GM18909 (cell line): ENCODE measurements at regions not wholly inside any gene's neighbourhood (a gene's known extent, or its start where the extent isn't known, plus 50 kb on each side); places are given as distances from the start of the nearest gene placed in this dataset.
"Not testable (repeated sequence)": the region's sequence is repeated elsewhere in the genome, so short reads cannot be mapped to it uniquely, and the experiment has no call there.

Experiments
- ATAC-seq: cut with Tn5 transposase; IDR thresholded peaks from one replicate; pipeline ENCODE4 v1.9.1; 2021; ENCODE audit warnings: mild to moderate bottlenecking; ENCODE audit not compliant: unreplicated experiment, poor library complexity

- ATAC-seq, result no peak
These were observed 376.3 kb downstream of the IPMK start for GRCh38 chr10:57891201-57892006.

DNA sequence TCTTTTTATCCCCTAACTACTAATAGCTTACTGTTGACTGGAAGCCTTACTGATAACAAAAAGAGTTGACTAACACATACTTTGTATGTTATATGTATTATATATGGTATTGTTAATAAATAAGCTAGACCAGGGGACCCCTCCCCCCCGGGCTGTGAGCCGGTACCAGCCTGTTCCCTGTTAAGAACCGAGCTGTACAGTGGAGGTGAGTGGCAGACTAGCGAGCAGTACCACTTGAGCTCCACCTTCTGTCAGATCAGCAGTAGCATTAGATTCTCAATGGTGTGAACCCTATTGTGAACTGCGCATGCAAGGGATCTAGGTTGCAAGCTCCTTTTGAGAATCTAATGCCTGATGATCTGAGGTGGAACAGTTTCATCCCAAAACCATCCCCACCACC lies 377.0 kb downstream of the IPMK start:
- no peak for ATAC-seq

DNA sequence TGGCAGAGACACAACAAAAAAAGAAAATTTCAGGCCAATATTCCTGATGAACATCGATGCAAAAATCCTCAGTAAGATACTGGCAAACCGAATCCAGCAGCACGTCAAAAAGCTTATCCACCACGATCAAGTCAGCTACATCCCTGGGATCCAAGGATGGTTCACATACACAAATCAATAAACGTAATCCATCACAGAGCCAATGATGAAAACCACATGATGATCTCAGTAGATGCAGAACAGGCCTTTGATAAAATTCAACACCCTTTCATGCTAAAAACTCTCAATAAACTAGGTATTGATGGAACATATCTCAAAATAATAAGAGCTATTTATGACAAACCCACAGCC lies 382.1 kb downstream of the IPMK start:
- not testable (repeated sequence) for ATAC-seq

GRCh38 chr10:57884965-57885617 lies 382.6 kb downstream of the IPMK start:
- ATAC-seq, result no peak

- ATAC-seq, result no peak
These were observed 383.3 kb downstream of the IPMK start for GRCh38 chr10:57884407-57884806.

- ATAC-seq, result no peak
These were observed 387.1 kb downstream of the IPMK start for GRCh38 chr10:57880446-57881227.

DNA sequence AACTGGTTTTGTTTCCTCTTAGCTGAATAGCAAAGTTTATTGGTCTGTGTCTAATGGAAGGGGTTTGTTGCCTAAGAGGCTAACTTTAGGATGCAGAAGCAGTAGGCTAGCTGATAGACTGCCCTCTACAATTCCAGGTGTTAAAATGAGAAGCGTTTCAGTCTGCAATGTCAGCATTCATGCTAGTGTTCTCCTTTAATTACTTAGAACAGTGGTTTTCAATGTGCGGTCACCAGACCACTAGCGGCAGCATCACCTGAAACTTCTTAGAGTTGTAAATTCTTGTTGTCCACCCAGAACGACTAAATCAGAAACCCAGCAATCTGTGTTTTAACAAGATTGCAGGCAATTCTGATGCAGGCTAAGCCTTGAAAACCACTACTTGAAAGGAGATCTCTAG lies 392.9 kb downstream of the IPMK start:
- no peak for ATAC-seq

DNA sequence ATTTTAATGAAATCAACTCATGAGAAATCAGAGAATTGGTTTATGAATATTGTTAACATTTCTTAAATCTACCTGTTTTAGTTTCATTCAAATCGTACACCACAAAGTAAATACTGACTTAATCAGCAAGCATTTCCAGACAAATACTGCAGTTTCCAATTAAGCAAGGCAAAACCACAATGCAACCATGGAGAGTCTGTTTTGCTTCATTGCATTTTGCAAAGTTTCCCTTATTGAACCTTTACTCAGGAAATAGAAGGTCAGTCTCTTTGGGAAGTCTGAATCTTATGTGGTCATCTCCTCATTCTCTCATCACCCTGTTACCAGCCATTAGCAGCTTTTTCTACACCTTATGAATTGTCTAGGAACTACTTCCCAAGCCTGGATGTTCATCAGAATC lies 400.5 kb downstream of the IPMK start:
- no peak for ATAC-seq

DNA sequence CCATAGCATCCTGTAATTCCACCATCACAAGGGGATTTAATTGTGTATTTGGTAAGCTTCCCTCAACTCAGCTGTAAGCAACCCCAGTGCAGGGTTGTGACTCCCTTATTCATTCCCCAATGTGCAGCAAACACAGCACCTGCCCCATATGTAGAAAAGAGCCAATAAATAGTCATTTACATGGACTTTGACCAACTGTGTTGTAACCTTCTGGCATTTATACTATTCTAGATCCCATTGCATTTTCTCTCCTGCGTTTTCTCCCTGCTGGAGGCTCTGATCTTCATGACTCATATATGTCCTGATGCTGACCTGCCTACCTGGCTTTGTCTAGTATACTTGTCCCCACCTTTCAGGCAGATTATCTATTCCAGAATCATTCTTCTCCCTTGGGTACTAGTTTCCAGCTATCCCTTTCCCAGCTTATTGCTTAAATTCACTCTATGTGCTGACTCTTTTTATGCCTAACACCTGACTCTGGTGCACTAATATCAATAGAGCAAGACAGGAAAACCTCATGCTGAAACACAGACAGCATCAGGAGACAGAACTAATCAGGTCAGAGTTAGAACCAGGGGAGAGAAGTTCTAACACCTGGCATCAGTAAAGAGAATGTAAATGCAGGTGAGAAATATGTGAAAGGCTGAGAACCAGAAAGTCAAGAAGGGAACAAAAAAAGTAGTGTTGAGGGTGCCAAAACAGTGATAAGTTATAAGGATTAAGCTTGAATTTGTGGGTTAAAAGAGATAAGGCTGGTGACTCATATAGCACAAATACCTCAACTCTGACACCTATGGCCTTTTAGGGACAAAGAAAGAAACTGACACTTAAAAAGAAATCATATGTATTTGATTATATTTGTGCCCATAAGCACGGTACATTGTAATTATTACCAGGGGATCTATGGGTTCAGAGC lies 402.7 kb downstream of the IPMK start:
- no peak for ATAC-seq

DNA sequence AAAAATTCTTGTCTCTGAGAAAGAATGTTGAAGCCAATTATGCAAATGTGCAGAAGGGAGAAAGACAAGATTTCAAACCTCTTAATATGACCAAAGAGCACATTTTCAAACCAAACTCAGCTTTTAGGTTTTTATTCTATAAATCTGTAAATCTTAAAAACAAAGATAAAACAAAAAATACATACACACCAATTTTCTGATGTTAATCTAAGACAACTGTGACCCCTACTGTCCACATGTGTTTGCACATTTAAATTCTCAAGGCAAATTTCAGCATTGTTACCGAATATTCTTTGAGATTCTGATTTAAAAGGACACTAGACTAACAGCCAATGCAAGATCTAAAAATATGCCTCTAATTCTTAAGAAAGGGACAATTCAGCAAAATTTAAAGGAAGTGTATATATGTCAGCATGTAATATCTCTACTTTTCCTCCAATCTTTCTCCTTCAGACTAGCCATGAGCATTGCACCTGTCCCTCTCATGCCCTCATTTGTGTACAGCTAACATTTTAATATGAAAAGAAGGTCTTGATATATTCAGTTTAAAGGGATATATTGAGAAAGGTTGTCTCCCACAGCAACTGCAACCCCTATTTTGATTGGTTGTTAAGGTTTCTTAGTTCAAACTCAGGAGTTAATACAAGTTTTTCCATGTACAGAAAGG lies 417.9 kb downstream of the IPMK start:
- ATAC-seq, result no peak

DNA sequence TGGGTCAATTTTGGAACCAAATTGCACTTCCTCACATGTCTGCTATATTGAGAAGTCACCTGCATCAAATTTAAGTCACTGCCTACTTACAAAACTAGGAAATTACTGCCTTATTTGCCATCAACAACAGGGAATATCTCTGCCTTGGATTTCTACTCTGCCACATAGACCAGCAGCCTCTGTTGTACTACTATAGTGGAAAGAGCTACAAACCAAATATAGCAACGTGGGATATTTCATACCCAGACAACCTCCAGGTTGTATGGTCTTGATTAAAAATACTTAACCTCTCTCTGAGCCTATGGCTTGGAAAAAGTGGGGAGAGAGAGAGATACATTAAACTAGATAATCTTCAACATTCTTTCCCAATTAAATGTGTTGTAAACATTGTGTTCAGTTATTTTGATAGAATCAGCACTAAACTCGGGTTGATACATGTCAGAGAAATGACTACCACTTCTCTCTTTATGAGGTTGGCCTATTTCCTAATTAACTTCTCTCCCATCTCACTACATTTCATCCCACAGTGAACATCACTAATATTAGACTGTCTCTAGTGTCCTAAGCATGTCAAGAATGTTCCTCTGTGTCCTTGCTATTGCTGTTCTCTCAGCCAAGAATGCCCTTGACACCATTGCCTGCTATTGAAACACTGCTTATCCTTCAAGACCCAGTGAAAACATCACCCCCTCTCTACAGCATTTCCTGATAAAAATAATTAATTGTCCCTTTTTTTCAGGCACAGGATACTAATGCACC lies 421.2 kb downstream of the IPMK start:
- ATAC-seq, result no peak

- ATAC-seq, result no peak
These were observed 423.2 kb downstream of the IPMK start for GRCh38 chr10:57844387-57844998.

- ATAC-seq, result no peak
These were observed 436.7 kb downstream of the IPMK start for GRCh38 chr10:57830877-57831560.

GRCh38 chr10:57825015-57825414 lies 442.7 kb downstream of the IPMK start:
- no peak for ATAC-seq

DNA sequence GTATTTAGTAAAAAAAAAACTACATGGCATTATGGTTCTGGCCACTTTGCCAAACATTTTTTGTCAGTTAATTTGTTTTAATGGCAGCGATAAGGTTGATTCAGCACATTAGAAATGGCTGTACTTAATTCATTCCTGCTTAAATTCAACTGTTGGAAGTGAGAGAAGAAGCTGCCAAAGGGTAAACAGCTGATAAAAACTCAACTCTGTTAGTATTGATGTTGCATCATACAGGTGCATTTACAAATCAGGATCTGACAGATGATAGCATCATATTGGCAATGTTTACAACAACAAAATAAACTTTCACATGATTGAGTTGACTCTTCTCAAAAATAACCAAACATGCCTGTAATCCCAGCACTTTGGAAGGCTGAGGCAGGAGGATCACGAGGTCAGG lies 444.3 kb downstream of the IPMK start:
- ATAC-seq, result no peak

DNA sequence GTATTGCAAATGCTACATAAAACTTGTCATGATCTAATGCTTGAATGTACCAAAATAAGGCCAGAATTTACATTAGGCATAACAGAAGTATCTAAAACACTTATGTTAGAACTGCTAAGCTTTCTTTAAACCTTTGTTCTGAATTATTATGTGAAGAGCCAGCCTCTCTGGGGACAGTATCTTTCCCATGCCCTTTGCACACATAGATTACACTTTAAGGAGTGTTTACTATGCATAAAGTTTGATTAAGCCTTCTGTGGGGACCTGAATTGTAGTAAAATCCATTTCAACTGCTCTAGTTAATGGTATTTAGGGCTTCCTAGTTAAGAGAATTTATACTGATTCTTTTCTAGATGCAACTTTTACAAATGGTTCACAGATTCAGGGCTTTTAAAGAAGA lies 444.7 kb downstream of the IPMK start:
- ATAC-seq, result no peak

GRCh38 chr10:57818522-57818921 lies 449.2 kb downstream of the IPMK start:
- ATAC-seq, result no peak

GRCh38 chr10:57817741-57818140 lies 450.0 kb downstream of the IPMK start:
- no peak for ATAC-seq
